Ishikawa (cell line): ENCODE measurements at regions not wholly inside any gene's neighbourhood (a gene's known extent, or its start where the extent isn't known, plus 50 kb on each side); places are given as distances from the start of the nearest gene placed in this dataset.

Source experiments
- CEBPB ChIP-seq: IDR thresholded peaks from 2 replicates; pipeline ENCODE4 v1.6.1; 2012
- CREB1 ChIP-seq: IDR thresholded peaks from 2 replicates; pipeline ENCODE4 v1.6.1; 2012; ENCODE audit warnings: low read depth
- EP300 ChIP-seq: IDR thresholded peaks from 2 replicates; pipeline ENCODE4 v1.6.1; 2012; ENCODE audit warnings: borderline replicate concordance
- TAF1 ChIP-seq: IDR thresholded peaks from 2 replicates; pipeline ENCODE4 v1.6.1; 2012; ENCODE audit warnings: low read depth, mild to moderate bottlenecking
- TCF12 ChIP-seq: IDR thresholded peaks from 2 replicates; pipeline ENCODE4 v1.6.1; 2012; ENCODE audit warnings: low read depth
- YY1 ChIP-seq: IDR thresholded peaks from 2 replicates; pipeline ENCODE4 v1.6.1; 2012; ENCODE audit warnings: low read depth

DNA sequence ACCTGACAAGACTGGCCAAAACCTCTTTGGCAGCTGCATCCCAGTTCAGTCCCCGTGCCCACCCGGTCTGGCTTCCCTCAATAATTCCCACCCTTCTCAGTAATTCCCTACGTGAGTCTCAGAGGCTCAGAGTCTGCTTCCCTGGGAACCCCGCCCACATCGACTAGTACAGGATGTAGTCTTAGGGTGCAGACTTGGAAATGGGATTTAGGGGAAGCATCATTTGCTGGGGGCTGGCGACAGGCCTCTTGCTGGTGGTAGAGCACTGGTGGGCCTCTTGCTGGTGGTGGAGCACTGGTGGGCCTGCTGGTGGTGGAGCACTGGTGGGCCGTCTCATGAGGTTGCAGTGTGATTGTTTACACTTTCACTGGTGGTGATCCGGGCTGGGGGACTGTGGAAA lies 199.5 kb upstream of the B3GAT1 start:
- TF ChIP-seq CEBPB (no peak), TAF1 (no peak), TCF12 (no peak), EP300 (no peak), YY1 (no peak), CREB1 (no peak)
